H1 (cell line): ENCODE measurements at regions not wholly inside any gene's neighbourhood (a gene's known extent, or its start where the extent isn't known, plus 50 kb on each side); places are given as distances from the start of the nearest gene placed in this dataset.

Source experiments
- CTCF ChIA-PET: fragments of 300-600 bp; sonication (Branson Sonifier 250); formaldehyde crosslinking; loops from one replicate; lab custom pipeline; 2021; ENCODE audit not compliant: partially characterized antibody; lab: Charles Lee
- POLR2A ChIA-PET: fragments of 300-600 bp; sonication (Branson Sonifier 250); formaldehyde crosslinking; loops from one replicate; lab custom pipeline; 2021; ENCODE audit warnings: inconsistent platforms; ENCODE audit not compliant: partially characterized antibody; lab: Charles Lee
- DNase-seq, 2 experiments: peaks; one replicate each; pipeline versions ENCODE4 v3.0.0 to v3.0.0-alpha.2; 2010 to 2022; ENCODE audit warnings: low spot score in 2 of 2, low read depth in 1 of 2, mixed read lengths in 1 of 2
- FAIRE-seq: peaks from 2 replicates; lab custom pipeline; 2011; peaks lifted over from hg19 to GRCh38; lab: Jason Lieb, UNC
- H2AFZ ChIP-seq: 2 replicates; pipeline ENCODE4 v1.8.1; 2012; ENCODE audit warnings: low read length, inconsistent platforms
- H2AK5ac ChIP-seq: 2 replicates; pipeline ENCODE4 v1.6.1; 2013; ENCODE audit warnings: low read depth, low read length
- H2BK120ac ChIP-seq: replicated peaks from 2 replicates; pipeline ENCODE3; 2013; ENCODE audit warnings: low read depth, low read length, inconsistent platforms
- H2BK12ac ChIP-seq: 2 replicates; pipeline ENCODE4 v1.6.1; 2013; ENCODE audit warnings: low read depth, low read length
- H2BK15ac ChIP-seq: 2 replicates; pipeline ENCODE4 v1.6.1; 2013; ENCODE audit warnings: low read length
- H2BK20ac ChIP-seq: 2 replicates; pipeline ENCODE4 v1.6.1; 2013; ENCODE audit warnings: low read length
- H2BK5ac ChIP-seq: 2 replicates; pipeline ENCODE4 v1.6.1; 2013; ENCODE audit warnings: low read depth, low read length
- H3K14ac ChIP-seq: 2 replicates; pipeline ENCODE4 v1.6.1; 2013; ENCODE audit warnings: inconsistent platforms; ENCODE audit not compliant: insufficient read length
- H3K18ac ChIP-seq: 2 replicates; pipeline ENCODE4 v1.6.1; 2013; ENCODE audit warnings: low read length; ENCODE audit errors: extremely low read depth
- H3K23ac ChIP-seq: 2 replicates; pipeline ENCODE4 v1.6.1; 2013; ENCODE audit warnings: inconsistent platforms; ENCODE audit not compliant: insufficient read length
- H3K23me2 ChIP-seq: 2 replicates; pipeline ENCODE4 v1.6.1; 2013; ENCODE audit warnings: low read depth, low read length
- H3K27ac ChIP-seq: 2 replicates; pipeline ENCODE4 v1.6.1; 2011; ENCODE audit warnings: low read depth, low read length, inconsistent platforms
- H3K27me3 ChIP-seq, 4 experiments: replicated peaks in 1 of 4; 1 replicate in 1 of 4; 2 replicates in 3 of 4; pipeline versions ENCODE4 v1.6.1 to v1.8.1; 2011 to 2013; ENCODE audit warnings: low read length in 3 of 4, mild to moderate bottlenecking in 3 of 4, inconsistent platforms in 2 of 4, mixed read lengths in 2 of 4, moderate library complexity in 1 of 4; ENCODE audit not compliant: control insufficient read depth in 3 of 4, insufficient read depth in 3 of 4; ENCODE audit errors: extremely low read depth in 1 of 4
- H3K36me3 ChIP-seq, 4 experiments: 2 replicates each; pipeline versions ENCODE4 v1.6.1 to v1.8.1; 2011 to 2013; ENCODE audit warnings: mild to moderate bottlenecking in 4 of 4, low read length in 3 of 4, moderate library complexity in 2 of 4, control low read depth in 1 of 4, inconsistent platforms in 1 of 4; ENCODE audit not compliant: insufficient read depth in 4 of 4, control insufficient read depth in 2 of 4
- H3K4ac ChIP-seq: replicated peaks from 2 replicates; pipeline ENCODE3; 2013; ENCODE audit warnings: low read length, low read depth, mixed read lengths, inconsistent platforms; ENCODE audit not compliant: insufficient read length
- H3K4me1 ChIP-seq, 4 experiments: replicated peaks in 1 of 4; 1 replicate in 1 of 4; 2 replicates in 3 of 4; pipeline versions ENCODE4 v1.6.1 to v1.8.1; 2011 to 2013; ENCODE audit warnings: low read length in 3 of 4, inconsistent platforms in 2 of 4, mixed read lengths in 1 of 4; ENCODE audit not compliant: insufficient read depth in 4 of 4, control insufficient read depth in 3 of 4
- H3K4me2 ChIP-seq, 2 experiments: 2 replicates each; pipeline versions ENCODE4 v1.6.1 to v1.8.1; 2011 to 2013; ENCODE audit warnings: low read depth in 2 of 2, low read length in 2 of 2, control low read depth in 1 of 2, inconsistent platforms in 1 of 2, mild to moderate bottlenecking in 1 of 2; ENCODE audit not compliant: insufficient read depth in 1 of 2
- H3K4me3 ChIP-seq, 4 experiments: fragments of 200-600, 300-600 bp in 1 of 4; sonication (generic), shearing (Covaris generic), sonication (Bioruptor Twin) in 1 of 4; 2 replicates each; pipeline versions ENCODE4 v1.5.1 to v1.8.1; 2011 to 2016; ENCODE audit warnings: low read length in 4 of 4, low read depth in 3 of 4, control low read depth in 2 of 4, inconsistent platforms in 2 of 4, mild to moderate bottlenecking in 2 of 4, mixed read lengths in 1 of 4, moderate library complexity in 1 of 4; ENCODE audit not compliant: insufficient read depth in 2 of 4; ENCODE audit errors: extremely low read depth in 1 of 4
- H3K56ac ChIP-seq: replicated peaks from 2 replicates; pipeline ENCODE3; 2013; ENCODE audit warnings: low read depth, mild to moderate bottlenecking, mixed read lengths, low read length, inconsistent platforms; ENCODE audit not compliant: insufficient read length
- H3K79me1 ChIP-seq: 2 replicates; pipeline ENCODE4 v1.6.1; 2013; ENCODE audit warnings: low read depth, low read length, control low read depth
- H3K79me2 ChIP-seq, 2 experiments: 2 replicates each; pipeline versions ENCODE4 v1.6.1 to v1.8.1; 2012 to 2013; ENCODE audit warnings: low read length in 2 of 2, mild to moderate bottlenecking in 2 of 2, inconsistent platforms in 1 of 2; ENCODE audit not compliant: insufficient read depth in 2 of 2, control insufficient read depth in 1 of 2
- H3K9ac ChIP-seq, 4 experiments: replicated peaks in 1 of 4; 1 replicate in 1 of 4; 2 replicates in 3 of 4; pipeline versions ENCODE4 v1.6.1 to v1.8.1; 2011 to 2013; ENCODE audit warnings: low read depth in 3 of 4, low read length in 3 of 4, control low read depth in 2 of 4, mild to moderate bottlenecking in 2 of 4, moderate library complexity in 2 of 4, inconsistent platforms in 1 of 4; ENCODE audit errors: extremely low read depth in 1 of 4
- H3K9me3 ChIP-seq, 2 experiments: 2 replicates each; pipeline versions ENCODE4 v1.6.1 to v1.8.1; 2012 to 2013; ENCODE audit warnings: mild to moderate bottlenecking in 2 of 2, moderate library complexity in 2 of 2, control low read depth in 1 of 2, inconsistent platforms in 1 of 2, low read depth in 1 of 2, low read length in 1 of 2, mixed read lengths in 1 of 2; ENCODE audit not compliant: insufficient read depth in 2 of 2
- H4K20me1 ChIP-seq, 2 experiments: replicated peaks in 1 of 2; 2 replicates each; pipeline versions ENCODE3 to v1.8.1; 2011 to 2013; ENCODE audit warnings: inconsistent platforms in 2 of 2, low read length in 2 of 2, mild to moderate bottlenecking in 1 of 2; ENCODE audit not compliant: insufficient read depth in 2 of 2, control insufficient read depth in 1 of 2
- H4K5ac ChIP-seq: 2 replicates; pipeline ENCODE4 v1.6.1; 2013; ENCODE audit warnings: low read length, low read depth, mixed read lengths, inconsistent platforms; ENCODE audit not compliant: insufficient read length
- H4K8ac ChIP-seq: 2 replicates; pipeline ENCODE4 v1.8.0; 2013; ENCODE audit warnings: mild to moderate bottlenecking, moderate library complexity, low read length, inconsistent platforms; ENCODE audit not compliant: insufficient read depth; ENCODE audit errors: extremely low read depth
- H4K91ac ChIP-seq: replicated peaks from 2 replicates; pipeline ENCODE3; 2013; ENCODE audit warnings: low read length, mixed read lengths, inconsistent platforms; ENCODE audit not compliant: insufficient read length
- CBX5 ChIP-seq: fragments of 300-800, 300-1000 bp; sonication (generic); IDR thresholded peaks from 2 replicates; pipeline ENCODE4 v1.7.1; 2016; ENCODE audit warnings: antibody characterized with exemption, low read length, low read depth
- EP300 ChIP-seq, 2 experiments: IDR thresholded peaks; 1 replicate in 1 of 2; 2 replicates in 1 of 2; pipeline ENCODE4 v1.6.1; 2011 to 2012; ENCODE audit warnings: low read depth in 2 of 2, low read length in 2 of 2, mild to moderate bottlenecking in 2 of 2, borderline replicate concordance in 1 of 2, inconsistent platforms in 1 of 2, moderate library complexity in 1 of 2
- FOSL1 ChIP-seq: IDR thresholded peaks from 2 replicates; pipeline ENCODE4 v1.6.1; 2011; ENCODE audit warnings: mild to moderate bottlenecking, low read depth, low read length, moderate library complexity; ENCODE audit not compliant: insufficient read depth
- JUN ChIP-seq: IDR thresholded peaks from 2 replicates; pipeline ENCODE4 v1.6.1; 2011; ENCODE audit warnings: low read depth, mild to moderate bottlenecking, improper control_type of control experiment, low read length
- KDM1A ChIP-seq: fragments of 200-600, 300-600 bp; sonication (generic); IDR thresholded peaks from 2 replicates; pipeline ENCODE4 v1.7.1; 2016; ENCODE audit warnings: mild to moderate bottlenecking, low read length, borderline replicate concordance
- NRF1 ChIP-seq: IDR thresholded peaks from 2 replicates; pipeline ENCODE4 v1.6.1; 2011; ENCODE audit warnings: mild to moderate bottlenecking, low read depth, low read length, improper control_type of control experiment
- RNF2 ChIP-seq: fragments of 200-900, 300-1000 bp; sonication (generic); IDR thresholded peaks from 2 replicates; pipeline ENCODE4 v1.7.1; 2016; ENCODE audit warnings: borderline replicate concordance, low read depth, mild to moderate bottlenecking, antibody characterized with exemption, low read length; ENCODE audit not compliant: poor library complexity, severe bottlenecking; ENCODE audit errors: missing control alignments
- RXRA ChIP-seq: IDR thresholded peaks from 2 replicates; pipeline ENCODE4 v1.6.1; 2011; ENCODE audit warnings: low read depth, mild to moderate bottlenecking, low read length, moderate library complexity; ENCODE audit not compliant: insufficient read depth
- SIRT6 ChIP-seq: IDR thresholded peaks from one replicate; pipeline ENCODE4 v1.7.1; 2012; ENCODE audit warnings: low read length, inconsistent platforms
- SP2 ChIP-seq: IDR thresholded peaks from 2 replicates; pipeline ENCODE4 v1.6.1; 2012; ENCODE audit warnings: mild to moderate bottlenecking, low read length, inconsistent platforms
- TCF12 ChIP-seq: IDR thresholded peaks from 2 replicates; pipeline ENCODE4 v1.6.1; 2011; ENCODE audit warnings: low read depth, mild to moderate bottlenecking, low read length
- ZNF274 ChIP-seq: IDR thresholded peaks from 2 replicates; pipeline ENCODE4 v1.7.0; 2012; ENCODE audit warnings: low read length, borderline replicate concordance; ENCODE audit errors: extremely low read depth
- WGBS, 2 experiments: shearing (Covaris generic) in 1 of 2; methylation state at CpG; one replicate each; pipeline versions ENCODE4 v1.1.6 to v1.1.7; 2013 to 2015; ENCODE audit warnings: low lambda C conversion rate in 2 of 2, mixed read lengths in 2 of 2, inconsistent platforms in 1 of 2, low coverage in 1 of 2, missing lambda C conversion rate in 1 of 2; ENCODE audit not compliant: insufficient replicate concordance in 2 of 2, insufficient coverage in 1 of 2, insufficient read length in 1 of 2; ENCODE audit errors: extremely low coverage in 1 of 2, missing lambda C conversion rate in 1 of 2; 5-methylcytosine and 5-hydroxymethylcytosine counted together

DNA sequence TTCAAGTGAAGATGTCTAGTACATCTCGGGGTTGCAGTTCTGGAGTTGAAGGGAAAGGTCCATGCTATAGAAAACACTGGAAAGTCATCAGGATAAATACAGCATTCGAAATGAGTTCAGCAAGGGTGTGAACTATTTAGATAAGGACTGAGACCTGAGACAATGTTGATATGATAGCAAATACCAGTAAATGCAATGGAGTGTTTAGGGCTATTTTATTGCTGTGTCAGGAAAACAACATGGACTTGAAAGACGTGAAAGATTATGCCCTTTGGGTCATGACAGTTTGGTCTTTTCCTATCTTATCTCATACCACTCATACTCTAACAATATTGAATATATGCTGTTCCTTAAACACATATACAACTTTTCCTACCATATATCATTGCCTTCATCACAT lies 1776.2 kb upstream of the SEL1L start:
- Histone ChIP-seq H3K4me1 (no peaks in the 10 kb centered on the region), H3K27ac (no peak overlapping the region), H4K5ac (no peak overlapping the region), H3K27me3 (no peaks in the 10 kb centered on the region), H4K91ac (no peak overlapping the region), H2BK15ac (no peak overlapping the region), H3K14ac (no peak overlapping the region), H3K4me2 (no peak overlapping the region), H3K18ac (no peak overlapping the region), H2BK12ac (no peak overlapping the region), H3K23ac (no peak overlapping the region), H3K79me2 (no peaks in the 10 kb centered on the region), H2AFZ (no peak overlapping the region), H2BK20ac (no peak overlapping the region), H4K20me1 (no peaks in the 10 kb centered on the region), H3K79me1 (no peaks in the 10 kb centered on the region), H3K4ac (no peak overlapping the region), H3K56ac (no peak overlapping the region), H2BK5ac (no peak overlapping the region), H4K8ac (no peak overlapping the region), H2BK120ac (no peak overlapping the region), H3K36me3 (no peaks in the 10 kb centered on the region), H2AK5ac (no peak overlapping the region), H3K4me3 (no peak overlapping the region), H3K9me3 (no peaks in the 10 kb centered on the region), H3K9ac (no peak overlapping the region), H3K23me2 (no peaks in the 10 kb centered on the region)
- DNase-seq (no peak), FAIRE-seq (no peak)
- 91% methylated on average over 3 of the region's 3 CpGs; no CpG with 5 or more reads in 1 of the 2 experiments for WGBS, 2 experiments
- POLR2A ChIA-PET: no interaction called here
- CTCF ChIA-PET: interaction anchor here (0.6 kb wide), 1 partner anchor 75 kb away, joined by 3 read pairs; no protein-coding TSS in a partner anchor
- TF ChIP-seq SP2 (no peak), ZNF274 (no peak), TCF12 (no peak), NRF1 (no peak), RNF2 (no peak), KDM1A (no peak), FOSL1 (no peak), RXRA (no peak), JUN (no peak), EP300 (IDR thresholded peaks at IDR 0.05; ENCODE audit: borderline replicate concordance in 1 of 2, low read depth in 2 of 2, low read length in 2 of 2) (no peak), CBX5 (no peak), SIRT6 (no peak)
